Right lobe of liver (tissue), 4 donors: ENCODE measurements at regions not wholly inside any gene's neighbourhood (a gene's known extent, or its start where the extent isn't known, plus 50 kb on each side); places are given as distances from the start of the nearest gene placed in this dataset.

Source experiments
- CTCF ChIP-seq, 4 donors: fragments of 200-600 bp in 3 of 4; fragments of 450-650 bp in 1 of 4; IDR thresholded peaks; one replicate each; pipeline versions ENCODE4 v1.5.1 to v1.8.0; 2016 to 2022; ENCODE audit warnings: antibody characterized with exemption in 4 of 4, mild to moderate bottlenecking in 2 of 4
- POLR2A ChIP-seq: fragments of 450-650 bp; IDR thresholded peaks from one replicate; pipeline ENCODE4 v1.6.1; 2017; ENCODE audit warnings: antibody characterized with exemption, mild to moderate bottlenecking
- donor health status: DM: no; HTN: no; CAD: no.
- donor health status: DM: no; HTN: no; CAD: no.
- donor health status: DM: no; HTN: yes; CAD: no.

GRCh38 chr9:23502004-23502403 is 324.0 kb downstream of the ELAVL2 start:
- no peak for TF ChIP-seq CTCF (IDR thresholded peaks at IDR 0.05)
- no peak for TF ChIP-seq POLR2A
